Activated CD8-positive, alpha-beta memory T cell treated with anti-CD3 and anti-CD28 coated beads for 36 hours (primary cell): ENCODE measurements at regions not wholly inside any gene's neighbourhood (a gene's known extent, or its start where the extent isn't known, plus 50 kb on each side); places are given as distances from the start of the nearest gene placed in this dataset.

Experiments used
- CTCF ChIA-PET: fragments of 350-600 bp; sonication (Branson Sonifier 250); formaldehyde crosslinking; loops from one replicate; lab custom pipeline; 2021; ENCODE audit warnings: antibody characterized with exemption; lab: Charles Lee
- POLR2A ChIA-PET: fragments of 350-600 bp; sonication (Branson Sonifier 250); formaldehyde crosslinking; loops from one replicate; lab custom pipeline; 2021; ENCODE audit warnings: antibody characterized with exemption; lab: Charles Lee

DNA sequence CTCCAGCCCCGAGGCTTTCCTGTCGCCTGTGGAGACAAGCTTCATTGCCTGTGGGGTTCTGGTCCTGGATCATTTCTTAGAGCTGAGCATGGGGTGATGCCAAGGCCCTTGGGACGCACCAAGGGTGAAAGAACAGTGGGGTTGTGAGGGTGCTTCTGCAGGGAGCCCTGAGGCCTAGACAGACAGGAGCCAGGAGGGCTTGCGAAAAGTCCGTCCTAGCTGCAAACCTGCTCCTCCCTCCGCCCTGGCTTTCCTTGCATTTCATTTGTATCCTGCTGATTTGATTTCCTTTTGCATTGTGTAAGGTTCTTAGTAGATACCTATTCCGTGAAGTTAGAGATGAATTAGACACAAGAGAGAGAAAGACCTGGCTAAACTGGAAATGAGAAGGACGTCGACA lies 286.9 kb upstream of the C2CD4B start:
- ChIA-PET CTCF (no interaction called here), POLR2A (no interaction called here)

DNA sequence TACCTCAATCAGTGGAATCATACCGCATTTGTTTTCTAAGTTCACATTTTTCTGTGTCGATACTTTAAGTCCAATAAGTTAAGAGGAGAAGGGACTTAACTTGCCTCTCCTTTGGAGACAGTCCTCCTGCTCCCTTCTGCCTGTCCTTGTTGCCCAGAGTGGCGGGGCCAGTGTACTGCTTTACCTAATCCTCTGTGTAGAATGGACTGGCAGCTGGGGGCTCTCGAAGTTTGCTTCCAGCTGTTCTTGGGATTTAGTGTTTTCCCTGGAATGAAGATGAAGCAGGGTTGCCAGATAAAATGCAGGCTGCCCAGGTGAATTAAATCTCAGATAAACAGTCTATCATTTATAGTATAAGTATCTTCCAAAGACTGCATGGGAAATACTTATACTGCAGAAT lies 287.6 kb upstream of the C2CD4B start:
- ChIA-PET POLR2A (no interaction called here), CTCF (no interaction called here)

DNA sequence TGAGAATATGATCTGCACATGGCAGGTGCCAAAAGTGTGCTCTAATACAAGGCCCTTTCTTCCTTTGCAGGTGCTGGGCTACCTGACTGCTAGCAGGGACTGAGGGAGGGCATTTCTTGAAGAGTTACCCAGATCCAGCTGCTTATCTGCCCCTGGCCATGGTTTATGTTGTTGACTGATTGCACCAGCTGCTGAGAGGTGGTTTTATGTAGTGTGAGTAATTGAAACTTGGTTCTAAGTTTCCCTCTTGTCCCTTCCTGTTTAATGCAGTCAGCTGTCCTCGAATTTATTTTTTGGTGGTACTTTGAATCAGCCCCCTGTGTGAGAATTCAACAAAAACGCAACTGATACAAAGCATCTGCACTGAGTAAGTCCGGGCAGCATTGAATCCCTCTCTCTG lies 288.3 kb upstream of the C2CD4B start:
- POLR2A ChIA-PET: no interaction called here
- CTCF ChIA-PET: no interaction called here

DNA sequence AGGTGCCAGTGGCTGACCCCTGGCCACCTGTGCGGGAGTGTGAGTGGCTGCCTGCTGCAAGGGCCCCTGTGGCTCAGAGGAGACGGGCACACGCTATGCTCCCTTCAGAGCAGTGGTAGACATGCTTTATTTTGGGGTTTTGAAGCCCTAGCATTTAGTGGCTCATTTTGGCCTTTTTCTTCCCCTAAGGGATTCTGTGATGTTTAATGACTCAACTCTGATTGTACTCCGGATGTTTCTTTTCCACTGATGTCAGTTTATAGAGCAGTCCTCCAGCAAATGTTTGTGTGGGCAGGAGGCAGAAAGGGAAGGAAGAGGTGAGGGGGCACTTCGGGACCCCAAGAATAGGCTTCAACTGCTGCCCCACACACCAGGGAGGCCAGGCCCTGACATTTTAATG lies 288.9 kb upstream of the C2CD4B start:
- ChIA-PET POLR2A (no interaction called here), CTCF (no interaction called here)

DNA sequence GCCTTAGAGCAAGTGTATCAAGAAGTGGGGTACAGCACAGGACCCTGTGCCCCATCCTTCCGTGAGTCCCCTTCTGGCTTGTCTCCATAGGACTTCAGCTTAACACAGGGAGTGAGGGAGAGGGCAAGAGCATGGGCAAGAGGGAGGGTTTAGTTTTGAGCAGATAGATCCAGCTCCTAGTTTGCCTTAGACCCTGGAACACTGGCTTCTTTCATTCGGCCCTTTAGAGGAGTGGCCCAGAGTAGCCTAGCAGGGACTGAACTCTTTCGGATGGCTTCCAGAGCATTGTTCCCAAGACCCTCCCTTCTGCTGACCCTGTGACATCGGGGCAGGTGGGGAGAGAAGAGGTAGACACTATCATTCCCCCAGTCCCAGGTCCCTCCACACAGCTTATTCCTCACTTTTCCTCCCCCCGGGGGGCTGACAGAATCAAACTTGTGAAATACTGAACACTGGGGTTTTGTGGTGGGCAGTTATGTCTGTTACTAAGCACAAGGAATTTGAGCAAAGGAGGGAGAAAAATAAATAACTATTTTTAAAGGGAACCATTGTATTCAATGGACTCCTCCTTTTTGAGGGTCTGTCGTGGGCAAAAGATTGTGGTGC lies 289.6 kb upstream of the C2CD4B start:
- POLR2A ChIA-PET: no interaction called here
- CTCF ChIA-PET: no interaction called here

DNA sequence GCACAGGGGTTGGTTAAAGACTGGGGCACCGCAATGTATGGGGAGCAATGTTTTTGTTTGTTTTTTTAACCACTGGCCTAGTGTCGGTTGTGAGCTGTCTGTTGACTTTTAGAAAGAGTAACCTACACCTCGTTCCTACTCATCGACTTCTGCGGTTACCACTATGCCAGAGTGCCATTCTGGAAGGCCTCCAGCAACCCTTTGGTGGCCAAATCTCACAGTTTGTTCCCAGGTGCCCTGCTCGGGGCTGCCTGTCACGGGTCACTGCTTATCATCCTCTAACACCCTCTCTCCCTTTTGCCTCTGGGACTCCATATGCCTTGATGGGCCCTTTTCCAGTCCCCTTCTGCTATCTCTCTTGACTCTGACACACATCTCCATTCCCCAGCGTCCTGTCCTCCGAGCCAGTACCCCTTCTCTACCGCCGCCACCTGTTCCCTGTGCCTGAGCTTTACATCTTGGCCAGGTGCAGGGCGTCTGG lies 290.4 kb upstream of the C2CD4B start:
- ChIA-PET CTCF (no interaction called here), POLR2A (no interaction called here)

DNA sequence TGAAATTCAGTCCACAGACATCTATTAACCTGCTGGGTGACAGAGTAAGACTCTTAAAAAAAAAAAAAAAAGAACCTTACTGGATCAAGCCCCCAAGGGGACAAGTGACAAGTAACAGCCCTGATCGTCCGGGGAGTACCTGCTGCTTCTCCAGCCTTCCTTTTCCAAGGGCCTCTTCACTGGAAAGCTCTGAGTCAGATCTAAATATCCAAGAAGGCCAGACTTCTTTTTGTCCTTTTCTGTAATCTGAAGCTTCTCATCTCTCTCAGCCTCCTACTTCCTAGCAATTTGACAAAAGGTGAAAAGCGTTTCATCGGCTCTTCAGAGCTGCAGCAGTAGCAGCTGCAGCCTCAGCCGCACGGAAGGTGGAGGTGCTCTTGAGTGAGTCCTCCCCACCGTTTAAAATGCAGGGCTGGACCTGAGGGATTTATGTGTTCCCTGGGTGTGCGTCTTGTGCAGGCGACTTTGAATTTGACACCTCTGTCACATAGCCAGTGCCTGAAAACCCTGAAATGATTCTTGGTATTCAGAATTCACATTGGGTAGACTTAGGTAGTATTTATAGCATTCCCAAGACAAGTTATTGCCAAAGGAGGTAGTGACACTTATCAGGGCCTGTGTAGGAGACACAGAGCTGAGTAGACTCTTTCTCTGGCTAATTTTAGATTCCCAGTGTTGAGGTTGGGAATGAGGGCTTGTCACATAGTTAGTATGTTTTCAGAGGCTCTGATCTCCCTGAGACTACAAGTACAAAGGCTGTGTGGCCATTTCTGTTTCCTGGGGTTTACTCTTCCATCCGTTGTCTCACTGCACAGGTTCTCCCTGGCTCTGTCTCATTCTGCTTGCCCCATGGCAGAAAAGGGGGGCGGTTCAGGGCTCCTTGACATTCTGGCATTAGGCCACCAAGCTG lies 291.2 kb upstream of the C2CD4B start:
- ChIA-PET CTCF (no interaction called here), POLR2A (no interaction called here)

DNA sequence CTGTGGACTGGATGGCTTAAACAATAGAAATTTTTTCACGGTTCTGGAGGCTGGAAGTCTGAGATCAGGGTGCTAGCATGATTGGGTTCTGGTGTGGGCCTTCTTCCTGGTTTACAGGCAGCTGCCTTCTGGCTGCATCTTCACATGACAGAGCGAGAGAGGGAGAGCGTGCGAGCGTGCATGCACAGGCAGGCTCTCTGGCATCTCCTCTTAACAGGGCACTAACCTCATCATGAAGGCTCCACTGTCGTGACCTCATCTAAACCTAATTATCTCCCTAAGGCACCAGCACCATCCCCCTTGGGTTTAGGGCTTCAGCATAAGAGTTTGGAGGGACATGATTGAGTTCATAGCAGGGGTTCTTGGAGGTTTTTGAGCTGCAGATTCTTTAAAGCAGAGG lies 292.0 kb upstream of the C2CD4B start:
- ChIA-PET POLR2A (no interaction called here), CTCF (no interaction called here)

DNA sequence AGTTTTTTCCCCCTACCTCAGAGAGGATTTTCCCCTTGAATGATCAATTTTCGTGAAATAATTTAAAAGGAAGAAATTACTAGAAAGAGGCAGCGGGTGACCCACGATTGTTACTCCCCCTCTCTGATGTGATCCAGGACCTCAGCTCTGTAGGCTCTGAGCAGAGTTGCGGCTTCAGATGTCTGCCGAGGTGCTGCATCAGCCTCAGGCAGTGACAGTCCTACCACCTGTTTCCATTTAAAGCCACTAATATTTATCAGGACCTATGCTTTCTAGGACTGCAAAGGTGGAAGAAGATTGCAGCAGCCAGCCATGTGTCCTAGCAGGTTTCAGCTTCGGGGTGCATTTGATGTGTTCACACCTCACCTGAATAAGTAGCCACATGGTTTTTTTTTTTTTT lies 294.8 kb upstream of the C2CD4B start:
- ChIA-PET POLR2A (no interaction called here), CTCF (no interaction called here)

DNA sequence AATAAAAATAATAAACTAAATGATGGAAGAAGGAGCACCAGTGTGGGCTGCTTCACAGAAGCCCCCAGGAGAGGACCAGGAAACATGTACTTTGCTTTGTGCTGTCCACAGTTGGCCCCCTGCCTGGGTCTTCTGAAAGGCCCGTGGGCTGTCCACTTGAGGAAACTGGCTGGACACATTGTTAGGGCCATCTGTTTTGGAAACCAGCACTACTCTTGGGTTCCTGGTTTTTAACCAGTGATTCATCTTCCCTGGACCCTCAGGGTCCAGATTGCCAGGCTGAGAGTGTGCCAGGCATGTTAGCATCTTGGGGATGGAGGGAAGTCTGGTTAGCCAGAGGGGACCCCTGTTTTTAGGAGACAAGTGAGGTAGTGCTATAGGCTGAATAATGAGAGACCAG lies 297.2 kb upstream of the C2CD4B start:
- CTCF ChIA-PET: no interaction called here
- POLR2A ChIA-PET: no interaction called here

DNA sequence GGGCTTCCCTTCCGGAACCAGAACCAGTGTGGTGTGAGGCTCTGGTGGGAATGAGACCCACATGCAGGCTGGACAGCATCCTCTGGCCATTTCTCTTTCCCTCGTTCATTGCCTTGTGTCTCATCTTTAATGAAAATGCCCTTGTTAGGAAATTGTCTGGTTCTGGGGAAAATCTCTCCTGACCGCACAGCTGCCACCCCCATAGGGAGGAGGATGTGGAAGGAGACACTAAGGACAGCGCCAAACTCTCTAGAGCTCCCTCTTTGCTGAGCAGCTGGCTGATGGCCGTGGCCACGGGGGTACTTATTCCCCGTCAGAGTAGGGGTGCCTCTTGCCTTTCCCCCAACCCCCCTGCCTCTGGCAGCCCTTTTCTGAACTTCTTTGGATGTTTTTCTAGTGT lies 297.6 kb upstream of the C2CD4B start:
- POLR2A ChIA-PET: no interaction called here
- CTCF ChIA-PET: no interaction called here

DNA sequence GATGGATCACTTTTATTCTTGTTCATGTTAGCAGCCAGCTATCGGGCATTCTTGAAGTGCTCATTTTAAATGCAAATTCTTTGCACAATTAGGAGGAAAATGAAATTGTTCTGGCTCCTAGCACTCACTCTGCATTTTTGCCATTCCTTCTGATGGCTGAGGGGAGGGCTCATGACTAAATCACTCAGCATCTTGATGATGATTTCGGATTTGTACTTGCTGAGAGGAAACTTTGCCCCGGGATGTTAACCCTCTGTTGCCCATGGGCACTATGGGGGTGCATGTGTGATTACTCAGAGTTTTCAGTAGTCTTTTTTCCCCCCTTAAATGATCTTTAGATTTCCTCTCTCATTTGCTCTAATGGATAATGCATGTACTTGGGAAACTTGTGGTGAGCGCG lies 299.6 kb upstream of the C2CD4B start:
- ChIA-PET POLR2A (no interaction called here), CTCF (no interaction called here)

DNA sequence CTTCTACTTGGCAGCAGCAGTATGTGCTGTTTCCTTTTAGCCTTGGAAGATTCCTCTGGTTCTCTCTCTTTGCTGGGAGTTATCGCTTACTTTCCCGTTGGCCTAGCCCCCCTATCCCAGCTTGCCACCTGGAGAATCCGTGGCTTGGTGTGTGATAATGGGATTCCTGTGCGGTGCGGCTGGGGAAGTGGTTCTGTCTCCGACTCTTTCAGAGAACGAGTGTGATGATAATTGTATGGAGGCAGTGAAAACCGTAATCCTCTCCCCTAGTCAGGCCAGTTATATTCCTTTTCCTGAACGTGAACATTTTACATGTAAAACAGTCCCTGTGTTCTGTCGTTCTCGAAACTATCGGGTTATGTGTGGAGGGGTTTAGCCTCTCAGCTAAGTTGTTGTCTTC lies 300.1 kb upstream of the C2CD4B start:
- ChIA-PET CTCF (no interaction called here), POLR2A (no interaction called here)

DNA sequence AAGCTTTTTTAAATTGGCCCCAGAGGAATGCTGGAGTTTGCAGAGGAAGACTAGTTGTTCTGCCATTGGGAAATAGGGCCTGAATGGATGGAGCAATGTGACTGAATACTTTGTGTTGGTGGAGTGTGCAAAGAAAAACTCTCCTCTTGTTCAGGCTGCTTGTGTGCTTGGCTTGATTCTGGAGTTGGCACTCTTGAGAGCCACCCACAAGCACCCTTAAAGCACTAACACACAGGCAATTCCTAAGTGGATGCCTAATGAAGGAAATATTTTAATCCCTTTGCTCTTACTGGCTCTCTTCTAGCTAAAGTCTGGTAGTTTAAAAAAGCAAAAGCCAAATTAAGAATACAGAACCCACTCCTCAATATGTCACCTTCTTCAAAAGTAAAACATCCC lies 304.4 kb upstream of the C2CD4B start:
- ChIA-PET POLR2A (interaction anchor here (0.6 kb wide), 1 partner anchor 290 kb away, joined by 4 read pairs; no protein-coding TSS in a partner anchor), CTCF (no interaction called here)

DNA sequence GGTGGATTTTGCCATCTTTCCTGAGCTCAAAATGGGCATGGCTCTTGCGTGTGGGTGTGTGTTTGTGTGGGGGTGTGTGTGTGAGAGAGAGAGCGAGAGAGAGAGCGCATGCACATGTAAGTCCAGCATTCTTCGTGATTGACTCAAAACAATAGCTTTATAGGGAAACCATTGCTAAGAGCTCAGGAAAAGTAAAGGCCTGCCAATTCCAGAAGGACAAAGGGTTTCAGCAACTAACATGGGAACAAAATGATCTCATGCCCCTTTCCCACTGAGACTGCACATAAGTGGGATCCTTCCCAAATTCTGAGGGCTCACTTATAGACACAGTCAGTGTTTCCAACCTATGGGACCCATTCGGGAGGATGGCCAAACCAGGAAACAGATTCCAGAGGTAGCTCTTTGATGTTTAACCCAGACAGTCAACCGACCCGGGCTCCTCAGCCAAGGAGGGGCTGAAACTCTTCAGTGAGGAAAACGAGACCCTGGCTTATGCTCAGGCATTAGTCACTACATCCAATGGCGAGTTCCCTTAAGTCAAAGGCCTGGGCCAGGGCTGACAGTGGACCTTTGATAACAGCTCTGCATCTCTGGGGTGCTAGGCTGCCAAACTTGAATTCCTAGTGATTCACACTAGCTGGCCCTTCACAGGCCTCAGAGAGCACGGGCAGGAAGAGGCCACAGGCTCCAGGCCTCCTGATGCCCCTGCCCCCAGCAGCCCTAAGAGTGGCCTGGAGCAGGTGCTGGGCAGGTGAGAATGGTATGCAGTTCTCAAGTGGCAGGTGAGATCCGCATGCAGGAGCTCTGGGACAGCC lies 305.0 kb upstream of the C2CD4B start:
- POLR2A ChIA-PET: interaction anchor here (0.6 kb wide), 1 partner anchor 290 kb away, joined by 4 read pairs; no protein-coding TSS in a partner anchor
- CTCF ChIA-PET: interaction anchor here (0.6 kb wide), 1 partner anchor 85 kb away, joined by 3 read pairs; no protein-coding TSS in a partner anchor

DNA sequence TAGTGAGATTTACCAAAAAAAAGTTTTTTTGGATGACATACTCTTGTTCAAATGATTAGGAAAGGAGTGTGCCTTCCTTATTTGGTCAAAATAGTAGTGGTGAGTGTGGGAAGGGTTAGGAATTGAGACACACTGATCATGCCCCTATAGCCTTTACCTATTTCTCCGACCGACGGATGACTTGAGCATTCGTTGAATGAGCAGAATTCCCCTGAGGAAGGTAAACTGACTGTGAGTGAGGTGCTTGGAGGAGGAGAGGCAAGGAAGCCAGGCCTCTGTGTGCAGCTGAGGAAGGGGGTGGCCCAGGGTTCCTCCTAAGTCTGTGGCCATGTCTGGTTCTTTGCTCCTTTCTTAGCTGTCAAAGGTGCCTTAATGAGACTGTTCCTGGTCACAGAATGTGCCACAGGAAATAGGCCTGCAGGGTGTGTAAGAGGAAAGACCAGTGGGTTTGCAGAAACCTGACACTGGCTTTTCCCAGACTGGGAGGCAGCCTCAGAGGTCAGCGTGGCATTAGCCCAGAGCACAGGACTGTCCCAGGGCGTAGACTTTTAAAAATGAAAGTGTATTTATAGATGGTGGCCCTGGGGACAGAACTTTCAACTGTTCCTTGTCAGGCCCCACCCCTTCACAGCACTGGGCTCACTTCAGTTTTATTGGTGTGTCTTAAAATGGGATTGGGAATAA lies 307.7 kb upstream of the C2CD4B start:
- POLR2A ChIA-PET: no interaction called here

DNA sequence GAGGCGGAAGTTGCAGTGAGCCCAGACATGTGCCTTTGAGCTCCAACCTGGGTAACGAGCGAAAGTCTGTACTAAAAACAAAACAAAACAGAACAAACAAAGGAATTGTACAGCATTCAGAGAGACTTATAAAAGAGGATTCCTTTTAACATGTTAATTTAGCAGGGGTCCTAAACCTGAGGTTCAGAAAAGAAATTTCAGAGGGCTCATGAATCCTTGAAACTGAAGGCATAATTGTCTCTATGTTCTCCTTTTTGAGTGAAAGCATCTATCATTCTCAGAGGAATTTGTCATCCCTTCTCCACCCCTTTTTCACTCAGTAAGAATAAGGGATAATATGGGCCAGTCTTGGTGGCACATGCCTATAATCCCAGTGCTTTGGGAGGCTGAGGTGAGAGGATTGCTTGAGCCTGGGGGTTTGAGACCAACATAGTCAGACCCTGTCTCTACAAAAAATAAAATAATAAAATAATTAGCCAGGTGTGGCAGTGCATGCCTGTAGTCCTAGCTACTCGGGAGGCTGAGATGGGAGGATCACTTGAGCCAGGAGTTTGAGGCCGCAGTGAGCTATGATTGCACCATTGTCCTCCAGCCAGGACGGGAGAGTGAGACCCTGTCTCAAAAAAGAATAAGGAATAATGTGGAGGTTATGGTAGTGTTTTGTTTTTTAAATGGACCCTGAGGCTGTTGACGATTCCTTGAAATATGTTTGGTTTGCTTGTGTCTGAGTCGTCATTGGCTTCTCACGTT lies 309.1 kb upstream of the C2CD4B start:
- ChIA-PET POLR2A (no interaction called here), CTCF (no interaction called here)

More for the DNA sequence above, 307.7 kb upstream of the C2CD4B start:
- CTCF ChIA-PET: no interaction called here

DNA sequence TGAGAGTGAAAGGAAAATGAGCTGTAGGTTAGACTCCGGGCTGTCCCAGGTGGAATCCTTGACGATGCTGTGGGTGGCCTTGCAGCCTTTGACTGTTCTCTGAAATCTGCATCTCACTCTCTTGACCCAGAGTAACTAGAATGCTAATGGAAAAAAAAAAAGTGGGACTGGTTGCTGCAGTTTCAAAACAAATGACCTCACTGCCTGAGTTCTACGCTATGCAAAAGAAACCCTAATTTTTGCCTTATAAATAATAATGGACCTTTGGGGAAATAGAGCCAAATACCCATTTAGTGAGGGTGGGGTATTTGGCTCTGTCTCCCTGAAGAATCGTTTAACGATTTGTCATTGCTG lies 309.7 kb upstream of the C2CD4B start:
- POLR2A ChIA-PET: no interaction called here

DNA sequence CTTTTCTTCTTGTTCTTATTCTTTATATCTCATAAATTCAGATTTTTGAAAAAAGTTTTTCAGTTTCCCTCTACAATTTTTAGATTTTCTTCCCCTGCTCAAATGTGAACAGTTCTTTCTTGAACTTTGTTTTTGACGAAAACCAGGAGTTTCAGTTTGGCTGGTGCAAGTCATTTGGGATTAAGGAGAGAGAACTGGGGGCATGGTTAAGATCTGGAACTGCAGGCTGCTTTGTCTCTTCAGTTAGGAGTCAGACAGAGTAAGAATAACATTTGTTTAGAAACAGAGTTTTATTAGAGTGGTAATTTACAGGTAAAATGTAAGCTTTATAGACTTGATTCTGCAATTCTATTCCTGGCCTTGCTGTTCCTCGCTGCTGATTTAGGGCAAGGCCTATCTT lies 310.5 kb upstream of the C2CD4B start:
- CTCF ChIA-PET: no interaction called here
- POLR2A ChIA-PET: no interaction called here

More for the DNA sequence above, 309.7 kb upstream of the C2CD4B start:
- CTCF ChIA-PET: no interaction called here
